AG08395 (cell line): ENCODE measurements at regions not wholly inside any gene's neighbourhood (a gene's known extent, or its start where the extent isn't known, plus 50 kb on each side); places are given as distances from the start of the nearest gene placed in this dataset.

Experiments used
- DNase-seq: peaks from one replicate; pipeline ENCODE4 v3.0.0; 2012; ENCODE audit warnings: mixed read lengths, low spot score

GRCh38 chr5:152869971-152870370, 464.9 kb upstream of the NMUR2 start:
- DNase-seq, result no peak

DNA sequence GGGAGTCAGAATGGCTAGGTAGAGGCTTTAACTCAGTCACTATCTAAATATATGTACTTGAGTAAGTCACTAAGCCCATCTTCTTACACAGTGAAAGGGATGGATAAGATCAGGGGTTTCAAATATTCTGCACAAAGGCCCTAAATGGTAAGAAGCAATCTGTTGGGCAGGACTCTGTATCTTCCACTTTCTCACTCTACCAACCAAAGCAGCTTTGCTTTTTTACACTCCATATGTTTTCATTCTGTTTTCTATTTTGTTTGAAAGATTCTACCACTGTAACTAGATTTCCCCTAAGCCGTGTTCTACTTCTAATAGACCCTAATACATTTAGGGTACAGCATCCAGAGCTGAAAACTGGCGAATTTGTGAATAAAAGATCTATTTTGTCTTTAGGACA, 477.5 kb upstream of the NMUR2 start:
- DNase-seq, result no peak

DNA sequence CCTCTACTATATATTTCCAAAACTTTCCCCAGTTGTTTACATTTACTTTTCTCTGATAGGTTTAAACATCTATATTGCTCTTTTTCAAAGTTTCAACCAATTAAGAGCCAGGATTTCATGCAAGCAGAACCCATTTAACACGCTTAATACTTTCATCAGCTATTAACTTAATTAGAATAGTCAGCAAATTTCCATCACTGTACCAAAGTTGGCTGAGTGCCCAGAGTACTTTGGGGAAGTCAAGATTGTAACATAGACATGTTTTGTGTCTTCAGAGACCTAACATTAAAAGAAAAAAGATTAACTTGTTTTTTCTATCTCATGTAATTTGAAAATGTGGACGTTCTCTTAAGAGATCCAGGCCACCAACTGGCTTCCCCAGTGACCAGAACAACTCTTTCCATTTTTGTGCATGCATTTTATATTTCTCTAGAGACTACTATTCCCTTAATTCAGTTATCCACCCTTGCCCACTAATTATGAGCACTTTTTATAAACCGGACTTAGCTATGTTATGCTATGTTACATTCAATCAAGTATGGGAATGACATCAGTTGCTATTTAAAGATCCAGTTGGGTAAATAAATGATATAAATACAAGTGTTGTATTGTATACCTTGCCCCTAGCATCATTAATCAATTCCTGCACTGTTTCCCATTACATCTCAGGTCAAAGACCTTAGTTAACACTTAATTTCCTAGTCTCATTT, 478.1 kb upstream of the NMUR2 start:
- DNase-seq, result no peak

DNA sequence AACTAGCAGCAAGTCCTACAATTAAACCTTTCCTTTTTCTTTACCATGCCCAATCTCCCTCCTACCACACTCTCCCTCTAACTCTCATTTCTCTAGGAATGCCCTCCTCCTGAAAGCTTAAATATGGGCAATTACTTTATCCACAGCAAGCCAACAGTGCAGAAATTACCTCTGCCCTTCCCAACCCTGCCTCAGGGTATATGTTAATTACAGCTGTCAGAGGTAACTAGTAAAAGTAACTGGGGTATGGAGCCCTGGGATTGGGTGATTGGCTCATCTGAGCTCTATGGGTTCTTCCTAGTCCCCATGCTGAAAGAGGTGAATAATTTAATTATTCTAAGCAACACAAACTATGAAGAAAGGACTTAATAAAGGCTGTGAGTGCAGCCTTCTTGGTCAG, 478.9 kb upstream of the NMUR2 start:
- DNase-seq, result no peak

- DNase-seq, result no peak
Observed at GRCh38 chr5:152900332-152900731, 495.3 kb upstream of the NMUR2 start.

GRCh38 chr5:152901754-152902153, 496.7 kb upstream of the NMUR2 start:
- DNase-seq, result no peak

- DNase-seq, result no peak
Observed at GRCh38 chr5:152905286-152905685, 500.2 kb upstream of the NMUR2 start.

DNA sequence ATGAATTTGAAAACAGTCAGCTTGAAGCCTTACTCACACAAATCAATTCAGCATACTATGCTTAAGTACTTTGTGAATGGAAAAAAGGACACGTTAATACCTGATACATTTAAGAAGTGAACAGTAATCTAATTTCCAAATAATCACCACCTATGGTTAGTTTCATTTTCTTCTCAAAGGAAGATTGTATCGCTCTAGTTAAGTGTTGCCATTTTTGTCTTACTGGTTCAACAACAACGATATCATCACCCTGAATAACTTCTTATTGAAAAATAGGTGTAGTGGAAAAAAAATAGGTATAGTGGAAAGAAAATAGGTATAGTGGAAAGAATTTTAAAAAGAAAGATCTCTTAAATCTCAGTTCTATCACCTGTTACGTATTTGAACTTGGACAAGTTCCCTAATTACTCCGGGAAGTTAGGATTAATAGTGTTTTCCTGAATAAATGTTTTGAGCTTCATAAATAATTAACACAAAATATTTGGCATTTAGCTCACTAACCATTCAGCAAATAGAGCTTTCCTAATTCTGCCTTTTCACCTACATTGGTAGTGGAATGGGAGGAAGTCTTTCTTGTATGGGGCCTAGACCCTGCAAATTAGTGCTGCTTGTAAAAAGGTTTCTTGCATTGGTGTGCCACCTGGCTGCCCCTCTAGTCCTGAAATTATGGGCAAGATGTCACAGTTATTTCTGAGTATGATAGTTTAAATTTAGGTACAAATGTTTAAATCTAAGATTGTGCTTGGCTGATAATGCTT, 502.6 kb upstream of the NMUR2 start:
- no peak for DNase-seq

DNA sequence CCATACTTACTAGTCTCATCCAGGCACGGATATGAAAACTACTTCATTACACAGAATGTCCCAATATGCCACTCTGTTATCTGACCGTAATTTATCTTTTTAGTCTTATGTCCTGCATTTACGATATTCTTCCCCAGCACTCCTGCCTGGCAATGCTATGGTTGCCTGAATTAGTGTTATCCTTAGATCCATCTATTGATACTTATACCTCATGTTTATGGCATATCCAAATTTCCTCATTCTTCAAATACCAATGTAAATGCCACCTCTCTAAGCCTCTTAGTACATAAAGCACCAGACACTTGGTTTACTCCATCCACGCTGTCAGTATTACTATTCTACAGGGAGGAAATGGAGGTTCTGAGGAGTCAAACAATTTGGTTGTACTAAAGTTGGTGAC, 507.8 kb upstream of the NMUR2 start:
- no peak for DNase-seq

DNA sequence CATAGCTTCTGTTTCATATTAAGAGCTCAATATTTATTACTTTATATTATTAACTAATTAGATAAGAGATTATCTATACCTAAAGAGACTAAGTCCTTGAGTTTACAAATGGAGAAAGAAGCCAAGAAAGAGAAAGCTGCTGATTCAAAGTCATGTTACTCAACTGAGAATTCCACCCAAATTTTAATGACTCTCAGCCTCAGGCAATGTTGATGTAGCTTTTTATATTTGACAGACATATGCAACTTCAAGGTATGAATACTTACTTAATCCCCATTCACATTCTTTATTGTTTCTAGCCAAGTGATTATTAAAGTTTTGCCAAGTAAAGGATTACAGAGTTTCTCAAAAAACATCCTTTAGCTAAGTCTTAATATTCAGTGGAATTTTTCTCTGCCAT, 527.5 kb upstream of the NMUR2 start:
- DNase-seq, result no peak

GRCh38 chr5:152933056-152933455, 528.0 kb upstream of the NMUR2 start:
- no peak for DNase-seq

DNA sequence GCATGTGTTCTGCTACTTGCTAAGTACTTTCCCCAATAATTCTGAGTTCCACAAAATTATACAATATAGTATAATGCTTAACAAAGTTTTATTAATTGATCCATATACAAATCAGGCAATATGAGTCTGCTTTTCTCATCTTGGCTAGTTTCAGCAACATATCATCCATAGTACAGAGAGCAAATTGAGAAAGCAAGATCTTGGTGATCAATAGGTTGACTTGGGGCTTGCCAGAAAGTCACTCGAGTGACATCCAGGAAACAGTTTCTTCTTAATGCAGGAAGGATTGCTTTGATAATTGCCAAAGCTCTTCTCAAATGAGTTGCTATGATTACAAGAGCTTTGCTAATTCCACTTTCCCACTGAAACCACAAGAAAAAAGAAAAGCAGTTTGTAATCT, 533.6 kb upstream of the NMUR2 start:
- DNase-seq, result no peak

GRCh38 chr5:152942633-152943336, 537.7 kb upstream of the NMUR2 start:
- DNase-seq, result no peak

DNA sequence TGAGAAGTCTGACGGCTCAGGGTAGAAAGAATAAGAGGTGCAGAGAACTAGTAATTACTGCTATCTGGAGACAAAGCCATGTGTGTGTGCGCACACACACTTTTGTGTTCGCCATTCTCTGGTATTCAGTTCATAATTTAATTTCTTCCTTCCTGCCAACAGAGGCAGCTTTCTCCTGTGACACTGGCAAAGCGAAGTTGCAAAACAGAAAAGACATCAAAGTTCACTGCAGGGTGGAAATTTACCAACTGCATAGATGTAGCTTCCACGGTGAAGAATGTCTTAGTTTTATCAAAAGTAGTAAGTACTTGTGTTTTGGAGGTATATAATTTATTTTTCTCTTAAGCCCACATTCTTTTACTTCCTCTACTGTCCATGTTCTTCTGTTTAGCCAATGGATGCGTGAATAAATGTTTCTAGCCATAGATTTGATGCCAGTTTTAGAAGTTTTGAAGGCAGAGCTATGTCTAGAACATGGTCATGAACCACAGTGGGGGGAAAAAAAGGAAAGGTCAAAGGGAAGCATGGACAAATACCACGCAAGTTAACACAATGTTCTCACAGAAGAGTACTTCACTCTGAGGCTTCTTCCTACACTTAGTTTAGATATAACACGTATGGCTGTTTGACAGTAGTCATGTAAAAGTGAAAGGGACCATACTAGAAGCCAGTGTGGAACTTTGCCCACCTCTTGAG, 536.5 kb upstream of the GRIA1 start:
- DNase-seq, result no peak

DNA sequence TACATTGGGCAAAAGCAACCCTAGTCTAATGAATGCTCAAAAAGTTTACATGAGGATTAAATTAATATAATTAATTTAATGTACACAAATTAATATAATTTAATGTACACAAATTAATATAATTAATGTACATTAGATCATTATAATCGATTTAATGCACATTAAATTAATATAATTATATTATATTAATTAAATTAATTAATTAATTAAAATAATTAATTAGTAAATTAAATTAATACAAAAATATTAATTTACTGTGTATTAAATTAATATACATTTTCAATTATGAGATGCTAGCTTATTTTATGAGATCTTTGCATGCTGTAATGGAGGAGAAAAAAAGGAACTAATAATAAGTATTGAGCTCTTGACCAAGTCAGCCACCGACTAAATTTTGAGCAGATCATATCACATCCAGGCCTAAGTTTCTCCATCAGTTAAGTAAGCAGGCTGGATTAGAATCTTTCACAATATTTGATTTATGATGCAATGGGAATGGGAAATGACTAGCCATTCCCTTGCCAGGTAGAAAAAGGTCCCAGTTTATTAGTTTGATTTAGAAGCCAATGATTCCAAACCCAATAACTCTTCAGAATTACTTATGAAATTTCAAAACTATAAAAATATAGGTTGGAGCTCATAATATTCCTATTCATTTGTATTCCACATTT, 533.4 kb upstream of the GRIA1 start:
- no peak for DNase-seq

DNA sequence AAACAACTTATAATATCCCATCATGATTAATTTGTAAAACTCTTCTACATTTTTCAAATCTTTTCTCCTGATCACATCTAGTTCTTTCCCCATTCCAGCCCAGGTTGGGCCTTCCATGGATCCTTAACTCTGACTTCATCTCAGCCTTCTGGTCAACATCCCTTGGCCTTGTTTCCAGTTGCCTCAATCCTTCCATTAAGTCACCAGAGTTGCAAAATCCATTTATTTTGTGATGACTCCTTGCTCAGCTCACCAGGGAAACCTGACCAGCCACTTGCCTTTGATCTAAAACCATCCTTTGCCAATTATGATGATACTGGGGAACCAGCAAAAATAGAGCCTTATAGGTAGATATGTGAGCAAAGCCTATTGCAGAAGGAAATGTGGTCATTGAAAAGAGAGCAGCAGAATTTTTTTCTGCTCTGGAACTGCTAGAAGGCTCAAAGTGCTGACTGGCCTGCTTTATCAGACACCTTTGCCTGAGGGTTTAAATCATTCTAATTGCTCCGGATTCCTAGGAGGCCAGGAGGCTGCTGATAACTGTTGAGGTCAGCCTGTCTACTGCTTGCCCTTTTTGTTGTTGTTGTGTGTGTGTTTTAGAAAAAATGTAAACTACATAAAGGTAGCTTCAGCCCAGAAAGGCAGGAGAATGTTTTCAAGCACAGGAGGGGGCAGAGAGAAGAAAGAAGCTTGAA, 512.2 kb upstream of the GRIA1 start:
- DNase-seq, result no peak

- no peak for DNase-seq
Observed at GRCh38 chr5:152987131-152987530, 503.3 kb upstream of the GRIA1 start.

DNA sequence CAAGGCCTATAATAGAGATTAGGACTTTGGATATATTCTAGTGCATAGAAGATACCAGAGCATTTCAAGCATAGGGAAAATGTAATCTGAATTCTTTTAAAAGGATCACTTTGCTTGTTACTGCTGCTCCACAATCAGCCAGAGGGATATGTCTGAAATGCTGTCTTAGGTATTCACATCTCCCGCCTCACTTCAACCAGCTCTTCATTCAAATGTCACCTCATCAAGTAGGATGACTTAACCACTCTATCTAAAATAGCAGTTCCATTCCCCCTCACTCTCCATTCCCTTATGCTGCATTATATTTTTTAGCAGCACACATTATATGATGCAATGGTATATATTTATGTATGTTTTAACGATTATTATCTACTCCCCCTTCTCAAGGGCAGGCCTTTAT, 500.3 kb upstream of the GRIA1 start:
- no peak for DNase-seq

DNA sequence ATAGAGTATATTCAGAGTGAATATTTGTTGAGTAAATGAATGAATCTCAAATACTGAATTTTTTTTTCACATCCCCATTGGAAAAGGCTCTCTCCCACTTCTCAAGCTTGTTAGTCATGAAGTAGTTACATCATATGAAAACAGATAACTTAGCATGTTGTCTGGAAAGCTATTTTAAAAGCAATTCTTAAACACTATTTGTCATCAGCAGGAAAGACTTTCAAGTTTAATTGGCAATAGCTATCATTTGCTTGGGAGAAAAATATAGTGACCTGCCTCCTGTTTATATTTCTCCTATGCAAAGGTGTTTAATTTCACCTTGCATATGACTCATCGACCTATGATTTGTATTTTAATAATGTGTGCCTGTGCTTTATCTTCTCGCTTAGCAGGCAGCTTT, 499.8 kb upstream of the GRIA1 start:
- no peak for DNase-seq

GRCh38 chr5:152994033-152994680, 496.3 kb upstream of the GRIA1 start:
- no peak for DNase-seq

- no peak for DNase-seq
Observed at GRCh38 chr5:152995214-152995725, 495.2 kb upstream of the GRIA1 start.
